ENCODE measurements at regions not wholly inside any gene's neighbourhood (a gene's known extent, or its start where the extent isn't known, plus 50 kb on each side); places are given as distances from the start of the nearest gene placed in this dataset.

GRCh38 chr2:75415111-75415626, 145.6 kb downstream of the EVA1A start:
- H3K79me2 ChIP-seq (ENCODE audit: insufficient read depth, low read length), result no peaks in the 10 kb centered on the region
- no peaks in the 10 kb centered on the region for H3K9me3 ChIP-seq (replicated peaks in 1 of 2; ENCODE audit: control insufficient read depth in 1 of 2, insufficient read depth in 1 of 2, low read length in 2 of 2)
- Mint-ChIP-seq H3K4me1 (no peaks in the 10 kb centered on the region), H3K4me3 (no peak overlapping the region), H3K27ac (no peak overlapping the region), H3K36me3 (no peaks in the 10 kb centered on the region), H3K9me3 (peaks cover 0 to 10% (median 7%) of the 10 kb centered on the region in 7 donors), H3K27me3 (ENCODE audit: low read depth in 3 of 3) (peaks cover 0 to 5% (median 3%) of the 10 kb centered on the region in 3 donors)
- H3K27ac ChIP-seq (ENCODE audit: low read depth in 1 of 2, low read length in 2 of 2), result no peak overlapping the region
- H4K20me1 ChIP-seq (ENCODE audit: insufficient read depth, low read length), result no peaks in the 10 kb centered on the region
- peaks cover 0 to 2% of the 10 kb centered on the region in 2 donors for H3K27me3 ChIP-seq (ENCODE audit: control insufficient read depth in 2 of 2, insufficient read depth in 2 of 2, low read length in 2 of 2)
- no peaks in the 10 kb centered on the region for H3K4me1 ChIP-seq (ENCODE audit: control insufficient read depth in 1 of 2, insufficient read depth in 2 of 2, low read length in 2 of 2)
- H3K9ac ChIP-seq (ENCODE audit: insufficient read depth, low read length, poor library complexity, severe bottlenecking), result no peak overlapping the region
- TF ChIP-seq, protein P1, sequence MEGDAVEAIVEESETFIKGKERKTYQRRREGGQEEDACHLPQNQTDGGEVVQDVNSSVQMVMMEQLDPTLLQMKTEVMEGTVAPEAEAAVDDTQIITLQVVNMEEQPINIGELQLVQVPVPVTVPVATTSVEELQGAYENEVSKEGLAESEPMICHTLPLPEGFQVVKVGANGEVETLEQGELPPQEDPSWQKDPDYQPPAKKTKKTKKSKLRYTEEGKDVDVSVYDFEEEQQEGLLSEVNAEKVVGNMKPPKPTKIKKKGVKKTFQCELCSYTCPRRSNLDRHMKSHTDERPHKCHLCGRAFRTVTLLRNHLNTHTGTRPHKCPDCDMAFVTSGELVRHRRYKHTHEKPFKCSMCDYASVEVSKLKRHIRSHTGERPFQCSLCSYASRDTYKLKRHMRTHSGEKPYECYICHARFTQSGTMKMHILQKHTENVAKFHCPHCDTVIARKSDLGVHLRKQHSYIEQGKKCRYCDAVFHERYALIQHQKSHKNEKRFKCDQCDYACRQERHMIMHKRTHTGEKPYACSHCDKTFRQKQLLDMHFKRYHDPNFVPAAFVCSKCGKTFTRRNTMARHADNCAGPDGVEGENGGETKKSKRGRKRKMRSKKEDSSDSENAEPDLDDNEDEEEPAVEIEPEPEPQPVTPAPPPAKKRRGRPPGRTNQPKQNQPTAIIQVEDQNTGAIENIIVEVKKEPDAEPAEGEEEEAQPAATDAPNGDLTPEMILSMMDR (IDR thresholded peaks at IDR 0.05), result no peak
- no peaks in the 10 kb centered on the region for H3K36me3 ChIP-seq (replicated peaks in 1 of 2; ENCODE audit: control insufficient read depth in 1 of 2, insufficient read depth in 2 of 2, low read length in 2 of 2)
- no peak overlapping the region for H2AFZ ChIP-seq (ENCODE audit: insufficient read depth, low read depth, low read length, poor library complexity, severe bottlenecking)
- H3K4me3 ChIP-seq (replicated peaks in 1 of 3; ENCODE audit: low read depth in 2 of 3, low read length in 3 of 3), result no peak overlapping the region
- no peak overlapping the region for H3K4me2 ChIP-seq (replicated peaks; ENCODE audit: extremely low read depth, low read length, poor library complexity, severe bottlenecking)
- intact Hi-C loops (cut with micrococcal nuclease), result no loop called here
- no peak for DNase-seq
- WGBS (ENCODE audit: insufficient coverage), result 88% methylated on average over 1 of the region's 4 CpGs

DNA sequence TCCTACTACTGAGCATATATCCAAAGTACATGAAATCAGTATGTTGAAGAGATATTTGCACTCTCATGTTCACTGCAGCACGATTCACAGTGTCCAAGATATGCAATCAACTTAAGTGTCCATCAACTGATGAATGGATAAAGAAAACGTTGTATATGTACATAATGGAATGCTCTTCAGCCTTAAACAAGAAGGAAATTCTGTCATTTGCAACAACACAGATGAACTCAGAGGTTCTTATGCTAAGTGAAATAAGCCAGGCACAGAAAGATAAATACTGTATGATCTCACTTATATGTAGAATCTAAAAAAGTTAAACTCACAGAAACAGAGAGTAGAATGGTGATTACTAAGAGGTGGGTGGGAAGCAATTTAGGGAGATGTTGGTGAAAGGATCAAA, 149.2 kb downstream of the EVA1A start:
- Mint-ChIP-seq H3K4me3 (no peak overlapping the region), H3K9me3 (peaks cover 4 to 12% (median 8%) of the 10 kb centered on the region in 7 donors), H3K27me3 (ENCODE audit: low read depth in 3 of 3) (peaks cover 0 to 15% (median 5%) of the 10 kb centered on the region in 3 donors), H3K27ac (no peak overlapping the region), H3K4me1 (no peaks in the 10 kb centered on the region), H3K36me3 (no peaks in the 10 kb centered on the region)
- no peak overlapping the region for H3K4me2 ChIP-seq (replicated peaks; ENCODE audit: extremely low read depth, low read length, poor library complexity, severe bottlenecking)
- TF ChIP-seq, protein P1 (IDR thresholded peaks at IDR 0.05), result no peak
- WGBS (ENCODE audit: insufficient coverage), result no CpG with 5 or more reads among the region's 2 CpGs
- no peaks in the 10 kb centered on the region for H3K4me1 ChIP-seq (ENCODE audit: control insufficient read depth in 1 of 2, insufficient read depth in 2 of 2, low read length in 2 of 2)
- H3K4me3 ChIP-seq (replicated peaks in 1 of 3; ENCODE audit: low read depth in 2 of 3, low read length in 3 of 3), result no peak overlapping the region
- peaks cover 2 to 3% of the 10 kb centered on the region in 2 donors for H3K27me3 ChIP-seq (ENCODE audit: control insufficient read depth in 2 of 2, insufficient read depth in 2 of 2, low read length in 2 of 2)
- no peaks in the 10 kb centered on the region for H4K20me1 ChIP-seq (ENCODE audit: insufficient read depth, low read length)
- no peaks in the 10 kb centered on the region for H3K36me3 ChIP-seq (replicated peaks in 1 of 2; ENCODE audit: control insufficient read depth in 1 of 2, insufficient read depth in 2 of 2, low read length in 2 of 2)
- peaks cover 4 to 5% of the 10 kb centered on the region in 2 donors for H3K9me3 ChIP-seq (replicated peaks in 1 of 2; ENCODE audit: control insufficient read depth in 1 of 2, insufficient read depth in 1 of 2, low read length in 2 of 2)
- H2AFZ ChIP-seq (ENCODE audit: insufficient read depth, low read depth, low read length, poor library complexity, severe bottlenecking), result no peak overlapping the region
- no peak overlapping the region for H3K27ac ChIP-seq (ENCODE audit: low read depth in 1 of 2, low read length in 2 of 2)
- intact Hi-C loops (cut with micrococcal nuclease), result no loop called here
- H3K9ac ChIP-seq (ENCODE audit: insufficient read depth, low read length, poor library complexity, severe bottlenecking), result no peak overlapping the region
- no peaks in the 10 kb centered on the region for H3K79me2 ChIP-seq (ENCODE audit: insufficient read depth, low read length)
- DNase-seq, result no peak
